GM21447 (cell line): ENCODE measurements at regions not wholly inside any gene's neighbourhood (a gene's known extent, or its start where the extent isn't known, plus 50 kb on each side); places are given as distances from the start of the nearest gene placed in this dataset.

Experiments
- ATAC-seq: cut with Tn5 transposase; IDR thresholded peaks from one replicate; pipeline ENCODE4 v1.9.1; 2021; ENCODE audit not compliant: unreplicated experiment

DNA sequence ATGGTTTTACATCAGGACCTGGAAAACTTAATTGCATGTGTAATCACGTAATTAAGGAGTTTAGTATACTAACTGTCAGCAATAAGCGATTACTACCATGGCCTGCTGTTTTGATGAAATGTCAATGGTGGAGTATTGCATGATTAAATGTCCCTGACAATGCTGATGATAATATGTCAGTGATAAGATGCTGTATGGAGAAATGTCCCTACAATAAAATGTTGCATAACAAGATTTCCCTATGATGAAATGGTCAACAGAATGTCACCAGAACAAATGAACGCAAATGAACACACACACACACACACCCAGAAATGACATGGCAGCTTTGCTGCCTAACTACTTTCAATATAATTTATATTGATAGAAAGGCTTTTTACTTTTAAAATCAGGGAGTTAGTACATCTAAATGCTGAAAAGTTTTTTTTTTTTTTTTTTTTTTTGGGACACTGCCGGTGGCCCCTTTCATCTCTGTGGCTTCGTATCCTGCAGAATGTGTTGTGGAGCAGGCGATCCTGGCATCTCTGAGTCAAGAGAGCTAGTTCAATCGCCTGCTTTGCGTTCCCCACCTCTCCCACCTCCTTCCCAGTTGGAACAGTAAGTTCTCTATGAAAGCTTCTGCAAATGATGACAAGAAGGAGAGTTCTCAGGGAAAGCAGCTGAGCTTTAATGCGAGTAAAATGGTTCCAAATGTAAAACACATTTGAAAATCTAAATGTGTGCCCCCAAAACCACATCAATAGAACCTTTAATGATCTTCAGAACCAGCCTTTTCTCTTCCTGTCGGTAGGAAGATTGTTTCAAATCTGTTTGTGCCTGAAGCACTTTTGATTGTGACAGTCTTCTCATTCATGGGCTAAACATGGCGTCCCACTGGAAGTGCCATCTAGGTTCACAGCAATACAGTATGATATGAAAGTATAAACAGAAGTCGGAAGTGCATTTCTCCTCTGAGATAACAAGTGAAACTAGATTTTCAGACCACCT, 170.1 kb upstream of the GBE1 start:
- no peak for ATAC-seq

- ATAC-seq = no peak
These were observed 168.3 kb upstream of the GBE1 start for GRCh38 chr3:81929697-81930096.

DNA sequence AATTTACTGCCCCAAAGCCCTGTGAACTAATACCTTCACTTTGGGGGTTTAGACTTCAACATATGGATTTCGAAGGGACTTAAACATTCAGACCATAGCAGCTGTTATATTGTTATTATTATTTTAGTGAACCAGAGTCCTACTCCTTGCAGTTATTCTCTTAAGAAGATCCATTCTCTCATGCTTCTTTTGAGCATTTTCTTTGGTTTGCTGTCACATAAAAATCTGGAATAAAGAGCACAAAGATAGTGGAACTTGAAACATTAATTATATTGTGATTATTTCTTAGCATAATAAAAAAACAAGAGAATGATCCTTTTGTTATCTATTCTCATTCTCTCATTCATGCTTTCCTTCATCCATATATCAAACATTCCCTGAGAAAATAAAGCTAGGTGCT, 166.4 kb upstream of the GBE1 start:
- no peak for ATAC-seq

- no peak for ATAC-seq
These were observed 163.9 kb upstream of the GBE1 start for GRCh38 chr3:81925385-81925784.

GRCh38 chr3:81923038-81923437, 161.6 kb upstream of the GBE1 start:
- ATAC-seq = no peak

DNA sequence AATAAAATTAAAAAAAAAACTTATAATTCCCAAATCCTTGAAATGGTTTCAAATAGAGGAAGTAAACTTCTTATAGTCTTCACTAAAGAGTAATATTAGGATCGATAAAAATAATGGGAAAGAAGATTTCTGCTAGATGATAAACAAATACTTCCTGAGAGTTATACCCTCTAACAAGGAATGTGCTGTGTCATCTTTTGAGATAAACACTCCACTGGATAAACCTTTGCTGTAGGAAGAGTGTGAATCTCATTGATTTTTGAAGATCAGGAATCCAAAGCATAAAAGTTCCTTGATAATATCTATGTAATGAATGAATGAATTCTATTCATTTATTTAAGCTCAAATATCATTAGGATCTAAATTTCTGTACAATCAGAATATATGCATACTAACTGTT, 161.0 kb upstream of the GBE1 start:
- ATAC-seq = no peak

GRCh38 chr3:81920816-81921215, 159.4 kb upstream of the GBE1 start:
- ATAC-seq = no peak

- no peak for ATAC-seq
These were observed 155.4 kb upstream of the GBE1 start for GRCh38 chr3:81916890-81917289.

DNA sequence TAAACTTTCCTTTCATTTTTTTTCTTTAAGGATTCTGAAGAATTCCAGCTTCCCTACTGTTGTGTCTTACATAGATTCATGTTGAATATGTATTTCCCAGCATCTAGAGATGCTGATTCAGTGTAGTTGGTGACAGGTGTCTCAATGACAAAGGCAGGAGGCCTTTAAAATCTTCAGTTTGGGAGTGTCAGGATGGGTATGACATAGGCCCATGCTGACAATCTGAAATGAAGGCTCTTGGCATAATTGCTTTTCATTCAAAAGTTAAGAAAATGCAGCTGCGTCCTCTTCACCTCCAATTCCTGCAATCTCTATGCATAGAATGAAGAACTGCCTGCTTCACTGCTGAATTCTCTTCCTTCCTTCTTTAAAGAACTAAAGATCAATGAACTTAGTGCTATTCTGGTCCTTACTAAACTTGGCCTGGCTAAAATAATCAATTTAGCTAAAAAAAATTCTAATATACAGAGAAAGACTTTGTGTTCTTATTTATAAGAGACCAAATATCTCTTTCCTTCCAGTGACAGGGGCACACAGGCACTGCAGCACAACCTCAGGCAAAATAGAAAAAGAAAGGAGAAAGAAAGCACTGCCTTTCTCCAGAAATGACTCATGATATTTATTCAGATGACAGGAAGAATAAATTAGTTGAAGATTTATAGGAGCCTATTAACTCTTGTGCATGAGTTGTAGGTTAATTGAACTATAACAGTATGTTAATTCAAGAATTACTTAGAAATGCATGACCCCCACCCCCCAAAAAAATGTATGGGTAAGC, 152.6 kb upstream of the GBE1 start:
- ATAC-seq = no peak

DNA sequence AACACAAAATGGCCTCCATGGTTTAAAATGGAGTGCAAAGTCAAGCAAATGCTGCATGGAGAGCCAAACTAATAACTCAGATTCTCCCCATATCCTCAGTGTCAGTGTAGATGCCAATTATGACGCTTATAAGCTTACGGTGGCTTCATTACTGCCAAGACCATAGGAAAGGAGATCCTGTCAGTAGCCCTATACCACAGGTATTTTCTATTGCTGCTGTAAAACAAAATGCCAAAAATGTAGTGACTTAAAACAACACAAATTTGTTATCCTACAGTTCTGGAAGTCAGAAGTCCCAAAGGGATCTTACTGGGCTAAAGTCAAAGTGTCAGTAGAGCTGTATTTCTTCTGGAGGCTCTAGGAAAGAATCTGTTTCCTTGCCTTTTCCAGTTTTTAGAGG, 149.8 kb upstream of the GBE1 start:
- ATAC-seq = no peak

GRCh38 chr3:81910244-81910852, 148.9 kb upstream of the GBE1 start:
- no peak for ATAC-seq

DNA sequence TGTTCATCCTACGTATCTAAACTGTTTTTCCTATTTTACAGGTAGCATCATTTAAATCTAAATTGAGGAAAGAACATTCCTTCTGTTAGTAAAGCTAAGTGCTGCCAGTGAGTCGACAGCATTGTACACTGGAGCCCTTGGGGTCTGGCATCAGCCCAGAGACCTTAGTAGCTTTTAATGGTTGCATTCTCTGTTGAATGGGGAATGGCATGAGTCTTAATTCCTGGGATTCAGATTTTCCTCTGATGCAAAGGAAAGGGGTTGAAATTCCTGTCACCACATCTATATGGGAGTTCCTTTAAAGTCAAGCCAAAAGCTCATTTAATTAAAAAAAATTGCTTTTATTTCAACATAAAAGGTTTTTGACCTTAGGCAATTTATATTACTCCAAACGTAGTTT, 148.4 kb upstream of the GBE1 start:
- ATAC-seq = no peak

- no peak for ATAC-seq
These were observed 147.1 kb upstream of the GBE1 start for GRCh38 chr3:81908561-81908960.

- no peak for ATAC-seq
These were observed 136.9 kb upstream of the GBE1 start for GRCh38 chr3:81898336-81898735.

DNA sequence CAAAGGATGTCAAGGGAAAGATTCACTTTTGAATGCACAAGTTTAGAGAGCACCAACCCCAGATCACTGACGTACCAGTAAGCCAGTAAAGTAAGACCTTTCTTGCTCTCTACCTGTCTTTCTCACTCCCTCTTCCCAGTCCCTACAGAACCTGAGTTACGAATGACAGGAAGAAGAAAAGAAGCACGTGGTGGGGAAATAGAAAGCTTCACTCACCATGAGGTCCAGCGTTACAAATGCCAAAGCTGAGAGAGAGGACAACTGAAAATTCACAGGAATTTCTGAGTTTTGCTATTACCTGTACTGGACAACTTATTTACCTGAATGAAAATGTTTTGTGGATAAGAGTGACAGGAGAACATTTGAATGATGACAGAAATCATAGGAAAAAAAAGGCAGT, 133.2 kb upstream of the GBE1 start:
- ATAC-seq = no peak

DNA sequence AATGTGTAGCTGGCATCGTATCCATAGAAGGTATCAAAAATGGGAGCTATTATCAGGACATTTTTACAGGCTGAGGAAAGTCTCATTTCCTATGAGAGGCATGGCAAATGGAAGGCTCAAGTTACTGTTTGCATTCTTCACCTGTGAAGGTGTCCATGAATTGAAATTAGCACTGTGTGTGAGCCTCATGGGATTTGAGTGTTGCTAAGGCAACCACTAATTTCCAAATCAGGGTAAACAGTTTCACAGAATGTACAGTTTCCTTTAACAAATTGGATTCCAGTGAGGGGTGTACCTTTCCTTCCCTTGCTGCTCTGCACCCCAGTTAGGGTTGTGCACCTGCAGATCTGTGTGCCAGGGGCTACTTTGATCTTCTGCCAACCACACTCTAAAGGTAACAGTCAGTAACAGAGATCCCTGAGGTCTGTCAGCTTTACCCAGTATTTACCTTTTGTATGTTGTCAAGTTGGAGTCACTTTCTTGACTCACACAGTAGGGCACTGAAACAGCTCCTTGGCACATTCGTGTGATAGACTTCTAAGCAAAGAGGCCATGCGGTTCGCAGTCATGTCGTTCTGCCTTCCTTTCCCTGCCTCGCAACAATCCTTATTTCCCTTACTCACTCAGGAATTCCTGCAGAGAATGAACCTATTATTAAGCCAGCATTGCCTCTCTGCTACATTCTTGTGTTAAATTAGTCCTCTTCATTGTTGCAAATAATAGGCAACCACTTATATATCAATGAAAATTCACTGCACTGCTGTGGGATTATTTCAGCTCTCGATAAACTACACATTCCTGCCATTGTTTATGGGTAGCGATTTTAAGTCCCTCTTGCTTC, 129.8 kb upstream of the GBE1 start:
- no peak for ATAC-seq

- ATAC-seq = no peak
These were observed 127.6 kb upstream of the GBE1 start for GRCh38 chr3:81888914-81889557.

DNA sequence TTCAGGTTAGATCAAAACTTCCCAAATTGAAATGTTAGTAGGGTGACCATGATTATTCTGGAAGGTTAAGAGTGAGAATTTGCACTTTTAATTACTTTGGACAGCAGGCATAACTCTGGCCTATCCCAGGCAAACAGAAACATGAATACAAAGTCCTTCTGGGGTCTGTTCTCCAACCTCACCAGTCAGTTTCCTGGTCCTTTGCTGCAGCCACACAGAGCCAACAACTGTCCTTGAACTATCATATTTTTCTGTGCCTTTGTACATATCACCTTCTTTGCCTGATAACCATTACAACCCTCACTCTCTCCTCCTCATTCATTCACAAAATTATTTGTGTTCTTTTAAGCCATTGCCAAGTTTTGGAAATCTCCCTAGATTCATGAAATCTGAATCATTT, 126.0 kb upstream of the GBE1 start:
- ATAC-seq = no peak

DNA sequence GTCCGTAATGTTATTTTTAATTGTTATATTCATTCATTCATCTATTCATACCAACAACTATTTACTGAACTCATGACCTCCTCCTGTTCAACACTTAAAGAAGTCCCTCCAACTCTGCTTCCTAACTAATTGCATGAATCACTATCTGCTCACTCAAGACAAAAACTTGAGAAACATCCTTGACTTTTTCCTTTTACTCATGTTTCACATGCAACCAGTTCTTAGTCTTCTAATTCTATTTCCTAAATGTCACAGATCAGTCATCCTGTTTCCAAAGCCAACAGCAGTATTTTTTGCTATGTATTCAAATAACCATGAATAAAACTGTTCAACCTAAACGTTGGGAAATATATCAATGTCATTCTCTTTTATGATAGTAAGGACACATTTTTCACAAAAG, 124.6 kb upstream of the GBE1 start:
- no peak for ATAC-seq

DNA sequence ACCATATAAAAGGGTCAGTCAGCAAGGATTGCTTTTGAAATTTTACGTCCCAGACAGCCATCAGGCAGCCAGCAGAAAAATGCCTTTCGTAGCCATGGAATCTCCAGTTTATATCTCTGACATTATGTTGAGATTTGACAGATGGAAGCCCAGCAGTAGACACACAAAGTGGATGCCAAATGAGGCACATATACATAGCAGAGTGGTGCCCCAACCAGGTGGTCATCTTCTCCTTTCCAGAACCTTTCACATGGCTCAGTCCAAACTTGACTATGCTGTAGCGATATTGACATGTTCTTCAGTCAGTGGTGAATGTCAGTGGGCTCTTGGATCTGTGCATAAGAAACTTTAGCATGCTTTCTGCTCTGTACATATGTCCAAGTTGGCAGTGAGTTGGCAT, 123.3 kb upstream of the GBE1 start:
- no peak for ATAC-seq
